A673 (cell line): ENCODE measurements at regions not wholly inside any gene's neighbourhood (a gene's known extent, or its start where the extent isn't known, plus 50 kb on each side); places are given as distances from the start of the nearest gene placed in this dataset.

ENCODE experiments used
- EZH2 ChIP-seq: fragments of 200-600 bp; sonication (generic); IDR thresholded peaks from 2 replicates; pipeline ENCODE4 v1.6.1; 2017; ENCODE audit warnings: borderline replicate concordance, low read depth, mild to moderate bottlenecking, mixed read lengths, antibody characterized with exemption, low read length; ENCODE audit not compliant: poor library complexity, severe bottlenecking
- TF ChIP-seq, protein P1 (sequence below): fragments of 300-800, 200-600 bp; sonication (generic); conservative IDR thresholded peaks from 2 replicates; pipeline ENCODE4 v1.5.1; 2017; ENCODE audit warnings: low read depth, mild to moderate bottlenecking, antibody characterized with exemption, low read length, moderate library complexity, mixed read lengths

GRCh38 chr15:69891606-69892005, 206.1 kb downstream of the TLE3 start:
- TF ChIP-seq, protein P1, sequence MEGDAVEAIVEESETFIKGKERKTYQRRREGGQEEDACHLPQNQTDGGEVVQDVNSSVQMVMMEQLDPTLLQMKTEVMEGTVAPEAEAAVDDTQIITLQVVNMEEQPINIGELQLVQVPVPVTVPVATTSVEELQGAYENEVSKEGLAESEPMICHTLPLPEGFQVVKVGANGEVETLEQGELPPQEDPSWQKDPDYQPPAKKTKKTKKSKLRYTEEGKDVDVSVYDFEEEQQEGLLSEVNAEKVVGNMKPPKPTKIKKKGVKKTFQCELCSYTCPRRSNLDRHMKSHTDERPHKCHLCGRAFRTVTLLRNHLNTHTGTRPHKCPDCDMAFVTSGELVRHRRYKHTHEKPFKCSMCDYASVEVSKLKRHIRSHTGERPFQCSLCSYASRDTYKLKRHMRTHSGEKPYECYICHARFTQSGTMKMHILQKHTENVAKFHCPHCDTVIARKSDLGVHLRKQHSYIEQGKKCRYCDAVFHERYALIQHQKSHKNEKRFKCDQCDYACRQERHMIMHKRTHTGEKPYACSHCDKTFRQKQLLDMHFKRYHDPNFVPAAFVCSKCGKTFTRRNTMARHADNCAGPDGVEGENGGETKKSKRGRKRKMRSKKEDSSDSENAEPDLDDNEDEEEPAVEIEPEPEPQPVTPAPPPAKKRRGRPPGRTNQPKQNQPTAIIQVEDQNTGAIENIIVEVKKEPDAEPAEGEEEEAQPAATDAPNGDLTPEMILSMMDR, result no peak
- no peak for TF ChIP-seq EZH2
